Superior temporal gyrus (tissue), 1 donor: ENCODE measurements at regions not wholly inside any gene's neighbourhood (a gene's known extent, or its start where the extent isn't known, plus 50 kb on each side); places are given as distances from the start of the nearest gene placed in this dataset.

Experiments
- DNase-seq: peaks from one replicate; pipeline ENCODE4 v3.0.0-alpha.2; 2016; ENCODE audit errors: extremely low spot score

DNA sequence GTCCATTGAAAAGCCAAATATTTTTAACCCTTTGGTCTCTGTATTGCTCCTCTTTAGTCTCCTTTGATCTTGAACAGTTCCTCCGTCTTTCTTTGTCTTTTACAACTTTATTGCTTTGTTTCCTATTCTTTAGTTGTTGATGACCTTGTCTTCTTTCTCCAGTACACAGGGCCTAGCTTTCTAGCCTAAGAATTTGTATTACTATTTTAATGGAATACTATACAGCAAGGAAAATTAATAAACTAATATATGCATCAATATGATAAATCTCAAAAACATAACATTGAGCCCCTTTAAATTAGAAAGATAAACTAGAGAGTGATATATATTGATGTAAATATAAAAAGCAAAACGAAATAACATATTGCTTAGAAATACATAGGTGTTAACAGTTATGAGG, 88.7 kb downstream of the NR1D2 start:
- no peak for DNase-seq

DNA sequence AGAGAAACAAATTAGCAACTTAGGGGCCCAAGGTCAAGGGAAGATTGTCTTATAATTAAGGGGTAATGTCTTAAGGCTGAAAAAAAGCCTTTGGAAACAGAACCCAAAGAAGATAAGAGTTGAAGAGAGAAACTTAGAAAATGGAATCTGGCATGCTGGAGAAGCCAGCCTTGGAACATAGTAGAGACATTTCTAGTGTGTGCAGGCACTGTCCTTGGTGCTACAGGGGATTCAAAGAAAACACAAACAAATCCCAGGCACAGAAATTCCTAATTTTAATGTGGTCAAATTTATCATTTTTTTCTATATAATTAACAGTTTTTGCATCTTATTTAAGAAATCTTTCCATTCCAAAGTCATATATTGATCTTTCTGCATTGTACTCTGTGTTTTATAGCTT, 89.4 kb downstream of the NR1D2 start:
- DNase-seq = no peak

DNA sequence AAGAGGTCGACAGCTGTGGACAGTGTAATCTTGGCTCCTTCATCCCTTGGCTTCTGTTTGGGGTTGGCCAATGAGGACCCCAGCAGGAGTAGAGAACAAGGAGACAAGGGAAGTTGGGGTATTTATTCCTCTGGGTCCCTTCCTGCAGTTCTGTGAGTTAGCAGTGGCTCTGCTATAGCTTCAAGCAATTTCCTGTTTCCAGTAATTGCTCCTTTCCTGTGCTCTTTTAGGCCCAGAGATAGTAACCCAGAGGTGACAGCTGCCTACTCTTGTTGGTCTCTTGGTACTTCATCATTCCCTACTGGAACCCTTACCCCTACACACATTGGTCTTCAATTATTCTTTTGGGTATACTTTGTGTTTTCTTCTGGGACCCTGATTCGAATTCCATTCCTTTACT, 92.9 kb downstream of the NR1D2 start:
- DNase-seq = no peak

DNA sequence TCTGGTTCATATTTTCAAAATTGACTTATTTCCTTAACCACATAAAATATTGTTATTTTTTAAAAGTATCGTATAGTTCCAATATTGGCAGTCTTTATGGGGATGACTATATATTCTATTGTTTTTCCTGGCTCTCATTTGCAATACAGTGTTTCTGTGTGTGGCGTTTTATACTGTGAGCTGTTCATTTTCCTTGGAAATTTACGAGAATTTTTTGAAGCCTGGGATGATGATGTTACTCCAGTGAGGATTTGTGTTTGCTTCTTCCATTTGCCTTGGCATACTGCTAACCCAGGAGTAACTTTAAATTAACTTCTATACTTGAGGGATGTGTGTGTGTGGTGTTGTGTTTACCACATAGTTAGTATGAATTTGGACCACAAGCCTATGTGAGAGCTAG, 95.2 kb downstream of the NR1D2 start:
- no peak for DNase-seq

DNA sequence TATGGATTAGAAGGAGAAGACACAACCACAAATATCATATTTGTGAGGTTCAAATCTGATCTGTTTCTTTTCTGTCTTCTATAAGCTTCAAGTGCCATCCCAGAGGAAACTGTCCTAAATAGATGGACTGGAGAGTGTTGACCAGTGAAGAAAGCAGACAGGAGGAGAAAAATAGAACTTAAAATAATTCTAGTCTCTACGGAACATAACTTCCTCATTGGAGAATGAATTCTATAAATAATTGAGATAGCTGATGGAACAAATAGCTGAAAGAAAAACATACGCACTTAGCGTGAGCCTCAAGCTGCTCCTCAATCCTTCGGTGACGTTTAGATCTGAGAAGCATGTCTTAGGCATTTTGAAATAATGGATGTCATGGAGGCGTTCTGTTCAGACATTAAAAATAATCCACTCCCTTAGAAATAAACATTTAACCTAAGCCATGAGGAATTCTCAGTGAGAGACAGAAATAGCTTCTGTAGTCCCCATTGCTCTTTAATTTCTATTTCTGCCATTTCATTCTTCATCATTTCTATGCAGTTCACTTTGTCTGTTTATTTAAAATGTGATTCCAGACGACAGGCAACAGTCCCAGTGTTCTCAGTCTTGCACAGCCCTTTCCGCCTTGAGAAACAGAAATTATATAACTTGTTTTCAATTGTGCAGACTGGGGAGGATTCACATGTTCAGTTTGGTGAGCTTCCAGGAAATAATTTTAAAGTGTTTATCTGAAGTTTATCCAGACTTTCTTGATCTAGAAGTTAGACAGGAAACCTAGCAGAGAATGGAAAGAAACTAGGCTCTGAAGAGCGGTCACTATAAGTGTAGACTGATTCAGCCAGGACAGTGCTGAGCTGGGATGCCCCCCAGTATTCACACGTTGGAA, 97.3 kb downstream of the NR1D2 start:
- peak; percentile 78 for DNase-seq

DNA sequence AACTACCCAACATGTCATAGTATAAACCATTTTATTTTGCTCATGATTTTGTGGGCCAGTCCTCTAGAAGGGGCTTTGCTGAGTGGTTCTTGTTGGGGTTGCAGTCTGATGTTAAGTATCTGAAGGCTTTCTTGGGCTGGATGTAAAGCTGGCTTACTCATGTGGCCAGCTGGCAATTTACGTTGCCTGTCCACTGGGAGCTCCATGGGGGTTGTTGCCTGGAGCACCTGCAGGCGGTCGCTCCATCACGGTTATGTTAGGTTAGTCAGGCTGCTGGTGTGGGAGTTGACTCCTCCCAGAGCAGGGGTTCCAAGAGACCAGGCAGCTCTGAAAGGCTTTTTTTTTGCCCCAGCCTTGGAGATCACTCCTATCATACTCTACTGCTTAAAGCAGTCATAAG, 98.1 kb downstream of the NR1D2 start:
- DNase-seq = no peak

DNA sequence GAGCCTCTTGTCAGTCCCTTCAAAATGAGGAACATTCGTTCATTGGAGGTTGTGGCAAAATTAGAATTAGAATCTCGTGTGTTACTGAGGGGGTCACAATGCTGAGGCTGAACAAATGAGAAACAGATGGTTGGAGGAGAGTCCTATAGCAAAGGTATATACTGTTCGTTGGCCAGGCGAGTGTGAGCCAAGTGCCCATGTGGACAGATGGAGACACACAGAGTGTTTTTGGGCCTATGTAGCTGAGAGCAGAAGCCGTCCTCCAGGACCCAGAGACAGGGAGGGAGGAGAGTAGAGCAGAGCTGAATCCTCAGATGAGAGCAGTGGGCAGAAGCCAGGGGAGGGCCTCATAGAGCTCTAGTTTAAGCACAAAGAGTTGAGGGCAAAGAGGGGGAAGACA, 98.9 kb downstream of the NR1D2 start:
- DNase-seq = peak; percentile 62

DNA sequence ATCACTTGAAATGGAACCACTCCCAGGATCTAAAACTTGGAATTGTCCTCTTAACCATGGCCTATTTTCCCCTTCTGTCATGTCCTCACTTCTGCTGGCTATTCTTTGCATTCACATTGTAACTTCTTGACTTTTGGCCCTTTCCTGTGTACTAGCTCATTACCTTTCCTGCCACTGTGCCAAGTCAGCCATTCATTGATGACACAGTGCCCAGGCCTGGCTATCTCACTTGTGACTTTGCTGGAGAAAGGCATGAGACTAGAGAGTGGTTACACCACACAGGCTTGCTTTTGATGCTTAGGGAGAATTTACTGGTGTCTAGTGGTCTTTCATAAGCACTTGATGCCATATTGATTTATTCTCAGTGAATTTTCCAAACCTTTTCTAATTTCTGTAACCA, 101.1 kb downstream of the NR1D2 start:
- DNase-seq = no peak

DNA sequence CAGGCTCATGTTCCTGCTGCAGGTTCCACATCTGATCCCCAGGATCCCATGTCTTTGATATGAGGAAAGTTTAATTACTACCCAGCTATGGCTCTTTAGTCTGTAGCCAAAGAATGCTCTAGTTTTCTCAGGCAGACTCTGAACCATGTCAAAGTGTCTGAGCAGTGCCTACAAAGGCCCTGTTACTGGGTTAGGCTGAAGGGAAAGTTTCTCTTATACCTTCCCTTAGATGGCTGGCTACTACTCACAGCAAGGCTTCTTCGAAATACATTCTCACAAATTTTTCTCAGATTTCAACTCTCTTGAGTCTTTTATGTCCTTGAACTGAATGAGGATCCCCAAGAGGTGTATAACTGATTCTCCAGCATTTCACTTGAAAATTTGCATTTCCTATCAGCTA, 102.4 kb downstream of the NR1D2 start:
- DNase-seq = no peak

DNA sequence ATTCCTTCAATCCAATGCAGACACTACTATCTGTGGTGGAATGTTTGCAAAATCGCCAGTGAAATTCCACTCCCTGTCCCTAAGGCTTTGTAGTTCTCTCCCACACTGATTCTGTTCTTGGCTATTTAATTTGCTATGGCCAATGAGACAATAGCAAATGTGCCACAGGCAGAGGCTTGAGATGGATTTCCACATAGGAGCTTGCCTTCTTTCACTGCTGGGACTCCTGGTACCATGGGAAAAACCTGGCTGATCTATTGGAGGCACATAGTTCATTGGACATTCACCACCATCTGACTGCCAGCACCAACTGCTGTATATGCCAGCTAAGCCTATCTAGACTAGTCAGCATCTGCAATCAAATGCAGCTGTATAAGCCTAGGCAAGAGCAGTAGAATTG, 103.8 kb downstream of the NR1D2 start:
- no peak for DNase-seq

DNA sequence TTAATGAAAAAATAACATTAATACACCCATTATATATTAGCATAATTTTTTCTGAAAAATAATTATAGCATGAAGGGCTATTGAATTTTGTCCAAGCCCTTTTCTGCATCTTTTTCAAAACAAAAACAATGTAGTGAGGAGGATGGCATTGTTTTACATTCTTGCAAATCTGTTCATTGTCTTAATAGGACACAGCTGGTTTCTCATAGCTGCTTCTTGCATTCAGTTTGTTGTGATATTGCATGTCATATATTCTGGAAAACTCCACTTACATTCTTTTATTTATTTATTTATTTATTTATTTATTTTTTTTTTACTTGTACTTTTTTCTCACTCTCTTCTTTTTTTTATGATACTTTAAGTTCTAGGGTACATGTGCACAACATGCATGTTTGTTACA, 107.4 kb downstream of the NR1D2 start:
- DNase-seq = no peak

DNA sequence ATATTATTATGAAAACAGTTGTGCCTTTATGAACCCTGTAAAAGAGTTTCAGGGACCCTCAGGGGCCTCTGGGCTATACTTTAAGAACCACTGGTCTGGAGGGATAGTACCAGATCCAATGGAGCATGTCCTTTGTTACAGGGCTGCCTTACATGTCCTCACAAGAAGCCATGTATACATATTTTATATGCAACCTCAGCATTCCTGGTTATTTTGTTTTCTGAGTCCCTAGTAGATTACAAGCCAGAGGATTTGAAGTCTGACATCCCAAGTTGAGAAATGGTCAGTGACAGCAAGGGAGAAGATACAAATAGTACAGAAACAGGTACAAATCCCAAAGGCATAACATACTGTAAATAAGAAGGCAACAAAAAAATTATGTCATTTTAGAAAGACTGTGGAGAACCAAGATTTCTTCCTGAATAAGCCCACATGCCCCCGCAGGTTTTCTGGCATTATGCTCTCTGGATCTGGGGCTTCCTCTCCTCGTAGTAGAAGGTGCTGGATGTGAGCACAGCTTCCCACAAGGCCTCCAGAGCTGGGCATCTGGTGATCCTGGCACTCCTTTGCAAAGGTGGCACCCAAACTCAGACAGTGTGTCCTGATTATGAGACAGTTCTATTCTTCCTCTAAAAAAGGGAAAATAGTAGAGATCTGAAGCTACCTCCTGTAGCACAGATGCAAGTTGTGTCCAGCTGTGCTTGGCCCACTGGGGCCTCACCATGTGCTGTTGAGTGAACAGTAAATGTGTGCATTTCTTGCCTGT, 114.0 kb downstream of the NR1D2 start:
- no peak for DNase-seq

DNA sequence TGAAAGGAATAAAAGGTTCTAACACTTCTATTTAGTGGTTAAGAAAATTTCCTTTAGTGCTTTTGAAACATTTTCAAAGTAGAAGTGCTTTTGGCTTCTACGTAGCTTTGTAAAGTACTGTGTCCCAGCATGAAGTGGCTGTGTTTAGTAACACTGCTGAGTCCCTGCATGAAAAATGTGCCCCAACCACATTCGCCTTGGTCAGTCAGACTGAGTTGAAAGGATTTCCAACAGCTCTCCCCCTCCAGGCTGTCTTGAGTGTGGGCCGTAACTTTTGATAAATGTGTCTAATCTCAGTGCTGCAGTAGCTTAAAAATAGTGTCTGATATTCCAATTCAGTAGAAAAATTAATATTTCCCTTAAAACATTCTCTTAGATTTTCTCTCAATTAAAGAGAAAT, 115.0 kb downstream of the NR1D2 start:
- DNase-seq = no peak

DNA sequence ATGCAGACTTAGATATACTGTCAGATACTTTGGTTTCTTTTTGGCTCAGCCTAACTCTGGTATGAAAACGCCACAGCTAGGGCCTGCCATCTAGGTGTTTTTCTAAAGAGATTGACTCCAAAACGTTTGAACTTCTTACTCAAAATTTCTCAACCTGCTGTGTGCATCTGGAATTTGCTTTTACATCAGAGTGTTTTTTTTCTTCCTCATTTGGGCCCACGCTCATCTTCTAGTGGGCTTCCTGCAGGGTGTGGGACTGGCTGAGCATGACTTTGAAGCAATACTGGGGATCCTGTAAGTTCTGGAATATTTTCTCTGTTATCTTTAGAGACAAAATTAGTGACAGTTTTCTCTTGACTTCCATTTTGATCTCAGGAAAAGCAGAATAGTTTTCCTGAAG, 117.8 kb downstream of the NR1D2 start:
- DNase-seq = no peak
